ENCODE measurements at regions not wholly inside any gene's neighbourhood (a gene's known extent, or its start where the extent isn't known, plus 50 kb on each side); places are given as distances from the start of the nearest gene placed in this dataset.

DNA sequence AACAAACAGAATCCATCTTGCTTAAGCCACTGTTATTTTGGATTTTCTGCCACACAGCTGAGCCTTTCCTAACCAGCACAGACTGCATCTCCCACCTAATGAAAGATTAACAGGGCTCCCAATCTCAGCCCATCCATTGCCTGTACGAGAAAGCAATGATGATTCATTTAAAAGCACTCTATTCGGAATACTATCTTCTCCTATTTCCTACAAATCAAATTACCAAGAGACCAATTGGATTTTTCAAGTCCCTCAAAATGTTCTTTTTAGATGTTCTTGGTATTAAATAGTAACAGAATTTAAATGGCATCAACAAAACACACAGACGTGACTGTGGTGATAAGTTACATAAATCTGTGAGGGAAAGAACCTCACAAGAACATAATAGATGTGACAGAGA is 324.1 kb downstream of the AGTPBP1 start:
- DNase-seq (ENCODE audit: low read depth), result no peak
- H3K4me3 ChIP-seq (ENCODE audit: low read depth, low read length), result no peak overlapping the region
- TF ChIP-seq CTCF (IDR thresholded peaks at IDR 0.05; ENCODE audit: insufficient read depth, low read length), result no peak

GRCh38 chr9:85416715-85417114 is 325.0 kb downstream of the AGTPBP1 start:
- no peak for TF ChIP-seq CTCF (IDR thresholded peaks at IDR 0.05; ENCODE audit: insufficient read depth, low read length)
- H3K4me3 ChIP-seq (ENCODE audit: low read depth, low read length), result no peak overlapping the region
- DNase-seq (ENCODE audit: low read depth), result no peak

GRCh38 chr9:85414390-85414789 is 327.4 kb downstream of the AGTPBP1 start:
- no peak for TF ChIP-seq CTCF (IDR thresholded peaks at IDR 0.05; ENCODE audit: insufficient read depth, low read length)
- DNase-seq (ENCODE audit: low read depth), result no peak
- H3K4me3 ChIP-seq (ENCODE audit: low read depth, low read length), result no peak overlapping the region

GRCh38 chr9:85408494-85408893 is 333.3 kb downstream of the AGTPBP1 start:
- no peak for DNase-seq (ENCODE audit: low read depth)
- no peak for TF ChIP-seq CTCF (IDR thresholded peaks at IDR 0.05; ENCODE audit: insufficient read depth, low read length)
- H3K4me3 ChIP-seq (ENCODE audit: low read depth, low read length), result no peak overlapping the region

- no peak for TF ChIP-seq CTCF (IDR thresholded peaks at IDR 0.05; ENCODE audit: insufficient read depth, low read length)
- no peak overlapping the region for H3K4me3 ChIP-seq (ENCODE audit: low read depth, low read length)
- DNase-seq (ENCODE audit: low read depth), result no peak
These were observed 336.2 kb downstream of the AGTPBP1 start for GRCh38 chr9:85405566-85405950.

GRCh38 chr9:85404911-85405565 is 336.7 kb downstream of the AGTPBP1 start:
- TF ChIP-seq CTCF (IDR thresholded peaks at IDR 0.05; ENCODE audit: insufficient read depth, low read length), result no peak
- no peak overlapping the region for H3K4me3 ChIP-seq (ENCODE audit: low read depth, low read length)
- no peak for DNase-seq (ENCODE audit: low read depth)

GRCh38 chr9:85402551-85402950 is 339.2 kb downstream of the AGTPBP1 start:
- H3K4me3 ChIP-seq (ENCODE audit: low read depth, low read length), result no peak overlapping the region
- DNase-seq (ENCODE audit: low read depth), result no peak
- no peak for TF ChIP-seq CTCF (IDR thresholded peaks at IDR 0.05; ENCODE audit: insufficient read depth, low read length)

Data from fibroblast of the aortic adventitia (primary cell).